K562 (cell line): ENCODE measurements at regions not wholly inside any gene's neighbourhood (a gene's known extent, or its start where the extent isn't known, plus 50 kb on each side); places are given as distances from the start of the nearest gene placed in this dataset.

ENCODE experiments used
- EZH2 ChIP-seq: IDR thresholded peaks from 2 replicates; pipeline ENCODE4 v1.6.1; 2012; ENCODE audit warnings: low read depth, mild to moderate bottlenecking, inconsistent platforms, low read length, borderline replicate concordance
- HDAC2 ChIP-seq: fragments of 450-650 bp; IDR thresholded peaks from 2 replicates; pipeline ENCODE4 v1.6.1; 2016; ENCODE audit warnings: mild to moderate bottlenecking
- KDM1A ChIP-seq, 2 experiments: fragments of 450-650 bp; IDR thresholded peaks; 2 replicates each; pipeline ENCODE4 v1.6.1; 2016; ENCODE audit warnings: mild to moderate bottlenecking in 2 of 2
- NFYB ChIP-seq: IDR thresholded peaks from 2 replicates; pipeline ENCODE4 v1.6.1; 2011; ENCODE audit warnings: mild to moderate bottlenecking, moderate library complexity; ENCODE audit not compliant: insufficient read length; ENCODE audit errors: extremely low read depth
- POLR2A ChIP-seq: fragments of 450-650 bp; conservative IDR thresholded peaks from 2 replicates; pipeline ENCODE4 v1.6.1; 2016
- SPI1 ChIP-seq: IDR thresholded peaks from 2 replicates; pipeline ENCODE4 v1.6.1; 2011; ENCODE audit warnings: low read depth, low read length, control low read depth, borderline replicate concordance
- SRF ChIP-seq, 2 experiments: fragments of 250-450, 450-650 bp in 1 of 2; sonication (Bioruptor Pico) in 1 of 2; sonication (generic) in 1 of 2; formaldehyde crosslinking; IDR thresholded peaks; 2 replicates each; pipeline versions ENCODE4 v1.5.0 to v1.5.1; 2020 to 2022; ENCODE audit warnings: mild to moderate bottlenecking in 1 of 2, missing genetic modification reagents in 1 of 2
- TAF1 ChIP-seq: IDR thresholded peaks from 2 replicates; pipeline ENCODE4 v1.6.1; 2011; ENCODE audit warnings: mild to moderate bottlenecking, low read length, moderate library complexity; ENCODE audit not compliant: insufficient read depth, control insufficient read depth, severe bottlenecking; ENCODE audit errors: extremely low read depth
- TBL1XR1 ChIP-seq, 2 experiments: IDR thresholded peaks; 2 replicates each; pipeline ENCODE4 v1.6.1; 2012; ENCODE audit warnings: improper control_type of control experiment in 2 of 2, low read length in 2 of 2, mild to moderate bottlenecking in 1 of 2
- TFE3 ChIP-seq: fragments of 450-650 bp; formaldehyde crosslinking; IDR thresholded peaks from 2 replicates; pipeline ENCODE4 v1.4.0; 2020; ENCODE audit warnings: mild to moderate bottlenecking, mixed read lengths
- ZNF24 ChIP-seq: fragments of 450-650 bp; IDR thresholded peaks from 2 replicates; pipeline ENCODE4 v1.6.1; 2016
- TF ChIP-seq, protein P1 (sequence below), 3 experiments: IDR thresholded peaks in 2 of 3; conservative IDR thresholded peaks in 1 of 3; 2 replicates each; pipeline ENCODE4 v1.5.1; 2011 to 2012; ENCODE audit warnings: low read length in 3 of 3, mild to moderate bottlenecking in 3 of 3, control low read depth in 2 of 3, improper control_type of control experiment in 1 of 3, inconsistent platforms in 1 of 3, low read depth in 1 of 3, mixed read lengths in 1 of 3, moderate library complexity in 1 of 3; ENCODE audit not compliant: insufficient read depth in 2 of 3
- TF ChIP-seq, protein P2 (sequence below): fragments of 450-650 bp; conservative IDR thresholded peaks from 2 replicates; pipeline ENCODE4 v1.6.1; 2016; ENCODE audit warnings: missing genetic modification characterization, low read depth, mild to moderate bottlenecking, control low read depth, missing compliant biosample characterization

DNA sequence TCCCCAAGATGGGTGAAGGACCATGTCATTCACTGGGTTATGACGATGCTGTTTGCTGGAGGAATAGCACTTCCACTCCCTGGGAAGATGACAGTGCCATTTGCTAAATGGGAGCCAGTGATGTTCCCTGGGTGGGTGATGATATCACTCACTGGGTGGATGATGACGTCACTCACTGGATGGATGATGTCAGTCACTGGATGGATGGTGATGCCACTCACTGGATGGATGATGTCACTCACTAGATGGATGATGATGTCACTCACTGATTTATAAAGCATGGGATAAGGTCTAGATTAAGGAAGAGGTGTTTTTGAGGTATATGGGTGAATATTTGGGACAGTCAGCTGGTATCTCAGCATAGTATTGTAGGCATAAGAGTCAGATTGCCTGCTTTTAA, 457.2 kb downstream of the AJAP1 start:
- TF ChIP-seq, protein P1, sequence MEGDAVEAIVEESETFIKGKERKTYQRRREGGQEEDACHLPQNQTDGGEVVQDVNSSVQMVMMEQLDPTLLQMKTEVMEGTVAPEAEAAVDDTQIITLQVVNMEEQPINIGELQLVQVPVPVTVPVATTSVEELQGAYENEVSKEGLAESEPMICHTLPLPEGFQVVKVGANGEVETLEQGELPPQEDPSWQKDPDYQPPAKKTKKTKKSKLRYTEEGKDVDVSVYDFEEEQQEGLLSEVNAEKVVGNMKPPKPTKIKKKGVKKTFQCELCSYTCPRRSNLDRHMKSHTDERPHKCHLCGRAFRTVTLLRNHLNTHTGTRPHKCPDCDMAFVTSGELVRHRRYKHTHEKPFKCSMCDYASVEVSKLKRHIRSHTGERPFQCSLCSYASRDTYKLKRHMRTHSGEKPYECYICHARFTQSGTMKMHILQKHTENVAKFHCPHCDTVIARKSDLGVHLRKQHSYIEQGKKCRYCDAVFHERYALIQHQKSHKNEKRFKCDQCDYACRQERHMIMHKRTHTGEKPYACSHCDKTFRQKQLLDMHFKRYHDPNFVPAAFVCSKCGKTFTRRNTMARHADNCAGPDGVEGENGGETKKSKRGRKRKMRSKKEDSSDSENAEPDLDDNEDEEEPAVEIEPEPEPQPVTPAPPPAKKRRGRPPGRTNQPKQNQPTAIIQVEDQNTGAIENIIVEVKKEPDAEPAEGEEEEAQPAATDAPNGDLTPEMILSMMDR (IDR thresholded peaks at IDR 0.05 in 2 of 3, conservative IDR thresholded peaks at IDR 0.05 in 1 of 3; ENCODE audit: insufficient read depth in 2 of 3, low read depth in 1 of 3, low read length in 3 of 3): no peak
- TF ChIP-seq TFE3 (CRISPR knock-in tag): no peak
- no peak for TF ChIP-seq ZNF24
- TF ChIP-seq KDM1A (IDR thresholded peaks at IDR 0.05): no peak
- TF ChIP-seq POLR2A: no peak
- TF ChIP-seq TAF1: no peak
- TF ChIP-seq NFYB: no peak
- no peak for TF ChIP-seq TBL1XR1 (IDR thresholded peaks at IDR 0.05; ENCODE audit: low read length in 2 of 2)
- no peak for TF ChIP-seq HDAC2
- TF ChIP-seq, protein P2, sequence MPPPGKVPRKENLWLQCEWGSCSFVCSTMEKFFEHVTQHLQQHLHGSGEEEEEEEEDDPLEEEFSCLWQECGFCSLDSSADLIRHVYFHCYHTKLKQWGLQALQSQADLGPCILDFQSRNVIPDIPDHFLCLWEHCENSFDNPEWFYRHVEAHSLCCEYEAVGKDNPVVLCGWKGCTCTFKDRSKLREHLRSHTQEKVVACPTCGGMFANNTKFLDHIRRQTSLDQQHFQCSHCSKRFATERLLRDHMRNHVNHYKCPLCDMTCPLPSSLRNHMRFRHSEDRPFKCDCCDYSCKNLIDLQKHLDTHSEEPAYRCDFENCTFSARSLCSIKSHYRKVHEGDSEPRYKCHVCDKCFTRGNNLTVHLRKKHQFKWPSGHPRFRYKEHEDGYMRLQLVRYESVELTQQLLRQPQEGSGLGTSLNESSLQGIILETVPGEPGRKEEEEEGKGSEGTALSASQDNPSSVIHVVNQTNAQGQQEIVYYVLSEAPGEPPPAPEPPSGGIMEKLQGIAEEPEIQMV (tag): no peak
- no peak for TF ChIP-seq SPI1
- no peak for TF ChIP-seq EZH2
- TF ChIP-seq SRF (CRISPR knock-in tag; IDR thresholded peaks at IDR 0.05): no peak
